Neural cell (in vitro differentiated cells): ENCODE measurements at regions not wholly inside any gene's neighbourhood (a gene's known extent, or its start where the extent isn't known, plus 50 kb on each side); places are given as distances from the start of the nearest gene placed in this dataset.

Source experiments
- H2AFZ ChIP-seq: fragments of 200-600, 300-800 bp; sonication (generic), shearing (Covaris generic); 2 replicates; pipeline ENCODE4 v1.6.0; 2014; ENCODE audit warnings: low read depth, mild to moderate bottlenecking, antibody characterized with exemption, low read length, moderate library complexity
- H3F3A ChIP-seq: fragments of 200-600 bp; shearing (Covaris generic); 2 replicates; pipeline ENCODE4 v1.6.1; 2016; ENCODE audit warnings: mild to moderate bottlenecking, moderate library complexity, mixed read lengths, antibody characterized with exemption, low read length; ENCODE audit not compliant: insufficient read depth, poor library complexity, severe bottlenecking
- H3K27ac ChIP-seq: fragments of 200-600, 300-800 bp; sonication (generic), shearing (Covaris generic); 2 replicates; pipeline ENCODE4 v1.5.1; 2014; ENCODE audit warnings: mild to moderate bottlenecking, low read length, moderate library complexity
- H3K27me3 ChIP-seq: fragments of 300-800, 200-600 bp; sonication (generic), shearing (Covaris generic); 2 replicates; pipeline ENCODE4 v1.6.0; 2014; ENCODE audit warnings: mild to moderate bottlenecking, low read depth, low read length, moderate library complexity; ENCODE audit not compliant: insufficient read depth
- H3K36me3 ChIP-seq: fragments of 300-800, 200-600 bp; sonication (generic), shearing (Covaris generic); 2 replicates; pipeline ENCODE4 v1.5.1; 2014; ENCODE audit warnings: mild to moderate bottlenecking, antibody characterized with exemption, low read length, moderate library complexity; ENCODE audit not compliant: insufficient read depth
- H3K4me2 ChIP-seq: fragments of 300-800, 200-600 bp; sonication (generic), shearing (Covaris generic); 2 replicates; pipeline ENCODE4 v1.6.0; 2014; ENCODE audit warnings: mild to moderate bottlenecking, low read length
- H3K4me3 ChIP-seq: fragments of 300-800, 200-600 bp; sonication (generic), shearing (Covaris generic); 2 replicates; pipeline ENCODE4 v1.5.1; 2014; ENCODE audit warnings: mild to moderate bottlenecking, low read length, moderate library complexity
- H3K79me2 ChIP-seq: fragments of 200-600 bp; shearing (Covaris generic); replicated peaks from 2 replicates; pipeline ENCODE4 v1.6.0; 2014; ENCODE audit warnings: mild to moderate bottlenecking, low read length, moderate library complexity; ENCODE audit not compliant: insufficient read depth
- H3K9ac ChIP-seq: fragments of 300-800, 200-600 bp; sonication (generic), shearing (Covaris generic); 2 replicates; pipeline ENCODE4 v1.6.1; 2016; ENCODE audit warnings: mild to moderate bottlenecking, low read length, mixed read lengths
- H3K9me2 ChIP-seq: fragments of 200-600 bp; shearing (Covaris generic); 2 replicates; pipeline ENCODE4 v1.6.1; 2016; ENCODE audit warnings: mild to moderate bottlenecking, low read length, mixed read lengths; ENCODE audit not compliant: insufficient read depth
- H3K9me3 ChIP-seq: fragments of 200-600, 300-800 bp; sonication (generic), shearing (Covaris generic); 2 replicates; pipeline ENCODE4 v1.6.1; 2016; ENCODE audit warnings: mild to moderate bottlenecking, mixed run types, low read length, moderate library complexity, mixed read lengths
- H4K20me1 ChIP-seq: fragments of 200-600 bp; shearing (Covaris generic); 2 replicates; pipeline ENCODE4 v1.6.1; 2016; ENCODE audit warnings: mild to moderate bottlenecking, mixed run types; ENCODE audit not compliant: insufficient read depth
- EP300 ChIP-seq: fragments of 450-650 bp; conservative IDR thresholded peaks from 2 replicates; pipeline ENCODE4 v1.6.1; 2014; ENCODE audit warnings: antibody characterized with exemption, mild to moderate bottlenecking, moderate library complexity; ENCODE audit not compliant: poor library complexity, severe bottlenecking
- EZH2 ChIP-seq: fragments of 200-600, 300-800 bp; shearing (Covaris generic), sonication (generic); IDR thresholded peaks from 2 replicates; pipeline ENCODE4 v1.6.1; 2014; ENCODE audit warnings: antibody characterized with exemption, low read length, borderline replicate concordance, mild to moderate bottlenecking; ENCODE audit not compliant: insufficient read depth, poor library complexity, severe bottlenecking
- MXI1 ChIP-seq: fragments of 450-650 bp; conservative IDR thresholded peaks from 2 replicates; pipeline ENCODE4 v1.6.1; 2014; ENCODE audit warnings: antibody characterized with exemption, mild to moderate bottlenecking; ENCODE audit not compliant: poor library complexity, severe bottlenecking
- POLR2AphosphoS5 ChIP-seq: IDR thresholded peaks from 2 replicates; pipeline ENCODE4 v1.6.1; 2012
- RAD21 ChIP-seq: fragments of 450-650 bp; conservative IDR thresholded peaks from 2 replicates; pipeline ENCODE4 v1.6.1; 2014; ENCODE audit warnings: antibody characterized with exemption, mild to moderate bottlenecking, moderate library complexity
- REST ChIP-seq: IDR thresholded peaks from 2 replicates; pipeline ENCODE4 v1.6.1; 2012; ENCODE audit warnings: borderline replicate concordance
- SMC3 ChIP-seq: fragments of 450-650 bp; conservative IDR thresholded peaks from 2 replicates; pipeline ENCODE4 v1.6.1; 2014; ENCODE audit warnings: antibody characterized with exemption, mild to moderate bottlenecking, moderate library complexity; ENCODE audit not compliant: poor library complexity
- TAF1 ChIP-seq: IDR thresholded peaks from 2 replicates; pipeline ENCODE4 v1.6.1; 2012; ENCODE audit warnings: low read depth
- TF ChIP-seq, protein P1 (sequence below): fragments of 450-650 bp; IDR thresholded peaks from 2 replicates; pipeline ENCODE4 v1.5.1; 2014; ENCODE audit warnings: antibody characterized with exemption, mild to moderate bottlenecking, moderate library complexity; ENCODE audit not compliant: poor library complexity, severe bottlenecking

DNA sequence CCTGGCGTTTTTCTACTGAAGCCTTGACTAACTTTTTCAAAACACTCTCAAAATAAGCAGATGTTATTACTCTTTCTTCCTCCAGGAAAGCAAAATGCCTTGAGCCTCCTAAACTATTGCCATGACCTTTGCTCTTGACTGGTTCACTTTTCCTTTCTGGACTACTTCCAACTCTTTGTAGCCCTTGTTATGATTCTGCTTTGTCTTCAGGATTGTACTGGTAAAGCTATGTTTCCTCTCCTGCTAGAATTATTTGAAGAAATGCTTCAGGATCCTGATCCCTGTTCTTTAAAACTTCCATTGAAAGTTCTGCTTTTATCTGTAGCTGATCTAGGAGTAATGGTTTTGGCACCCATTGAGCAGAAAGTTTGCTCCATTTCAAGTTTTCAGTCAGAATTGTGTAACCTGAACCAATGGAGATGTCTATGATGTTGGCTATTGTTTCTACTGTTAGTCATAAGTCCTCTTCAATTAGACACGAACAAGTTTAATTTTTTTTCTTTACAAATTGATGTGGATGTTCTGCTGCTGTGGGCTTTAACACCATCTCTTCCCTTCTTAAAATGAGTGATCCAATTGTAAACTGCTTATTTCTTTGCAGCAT, 1356.4 kb downstream of the EFNA5 start:
- Histone ChIP-seq H3K36me3 (no peaks in the 10 kb centered on the region), H3K4me3 (no peak overlapping the region), H3K27me3 (no peaks in the 10 kb centered on the region), H2AFZ (no peak overlapping the region), H3K4me2 (no peak overlapping the region), H3K9me3 (no peaks in the 10 kb centered on the region), H4K20me1 (no peaks in the 10 kb centered on the region), H3K9me2 (no peaks in the 10 kb centered on the region), H3F3A (no peaks in the 10 kb centered on the region), H3K79me2 (no peaks in the 10 kb centered on the region), H3K27ac (no peak overlapping the region), H3K9ac (no peak overlapping the region)
- TF ChIP-seq TAF1, result no peak
- no peak for TF ChIP-seq REST

GRCh38 chr5:106312360-106312759, 1358.4 kb downstream of the EFNA5 start:
- H3K36me3 ChIP-seq, result no peaks in the 10 kb centered on the region
- no peak overlapping the region for H3K9ac ChIP-seq
- no peak overlapping the region for H3K4me3 ChIP-seq
- no peaks in the 10 kb centered on the region for H3K79me2 ChIP-seq
- TF ChIP-seq, protein P1, sequence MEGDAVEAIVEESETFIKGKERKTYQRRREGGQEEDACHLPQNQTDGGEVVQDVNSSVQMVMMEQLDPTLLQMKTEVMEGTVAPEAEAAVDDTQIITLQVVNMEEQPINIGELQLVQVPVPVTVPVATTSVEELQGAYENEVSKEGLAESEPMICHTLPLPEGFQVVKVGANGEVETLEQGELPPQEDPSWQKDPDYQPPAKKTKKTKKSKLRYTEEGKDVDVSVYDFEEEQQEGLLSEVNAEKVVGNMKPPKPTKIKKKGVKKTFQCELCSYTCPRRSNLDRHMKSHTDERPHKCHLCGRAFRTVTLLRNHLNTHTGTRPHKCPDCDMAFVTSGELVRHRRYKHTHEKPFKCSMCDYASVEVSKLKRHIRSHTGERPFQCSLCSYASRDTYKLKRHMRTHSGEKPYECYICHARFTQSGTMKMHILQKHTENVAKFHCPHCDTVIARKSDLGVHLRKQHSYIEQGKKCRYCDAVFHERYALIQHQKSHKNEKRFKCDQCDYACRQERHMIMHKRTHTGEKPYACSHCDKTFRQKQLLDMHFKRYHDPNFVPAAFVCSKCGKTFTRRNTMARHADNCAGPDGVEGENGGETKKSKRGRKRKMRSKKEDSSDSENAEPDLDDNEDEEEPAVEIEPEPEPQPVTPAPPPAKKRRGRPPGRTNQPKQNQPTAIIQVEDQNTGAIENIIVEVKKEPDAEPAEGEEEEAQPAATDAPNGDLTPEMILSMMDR, result no peak
- TF ChIP-seq RAD21 (no peak), POLR2AphosphoS5 (no peak), MXI1 (no peak), SMC3 (no peak), REST (no peak), TAF1 (no peak), EP300 (no peak), EZH2 (no peak)
- no peaks in the 10 kb centered on the region for H3K27me3 ChIP-seq
- no peak overlapping the region for H3K27ac ChIP-seq
- H3K9me2 ChIP-seq, result no peaks in the 10 kb centered on the region
- H4K20me1 ChIP-seq, result no peaks in the 10 kb centered on the region
- no peak overlapping the region for H3K4me2 ChIP-seq
- no peaks in the 10 kb centered on the region for H3K9me3 ChIP-seq
- H3F3A ChIP-seq, result no peaks in the 10 kb centered on the region
- no peak overlapping the region for H2AFZ ChIP-seq
